HCT116 (cell line): ENCODE measurements at regions not wholly inside any gene's neighbourhood (a gene's known extent, or its start where the extent isn't known, plus 50 kb on each side); places are given as distances from the start of the nearest gene placed in this dataset.
"Not testable (repeated sequence)": the region's sequence is repeated elsewhere in the genome, so short reads cannot be mapped to it uniquely, and the experiment has no call there.

Experiments
- ATAC-seq: fragments of 200-7000 bp; cut with Tn5 transposase; 2 replicates; pipeline ENCODE4 v1.9.1; 2020; ENCODE audit warnings: mild to moderate bottlenecking, moderate library complexity
- BruUV-seq: library from RNA; stranded (reverse); fragments of 400-500 nt; replicated peaks from 2 replicates; lab custom pipeline; 2021; lab: Mats Ljungman, UMichigan
- CTCF ChIA-PET: fragments of 300-600 bp; sonication (Branson Sonifier 250); formaldehyde crosslinking; loops from one replicate; lab custom pipeline; 2021; ENCODE audit warnings: antibody characterized with exemption; lab: Charles Lee
- POLR2A ChIA-PET: fragments of 300-600, 350-600 bp; sonication (Branson Sonifier 250); formaldehyde crosslinking; loops from one replicate; lab custom pipeline; 2021; ENCODE audit warnings: antibody characterized with exemption; lab: Charles Lee
- RAD21 ChIA-PET, 2 experiments: fragments of 300-600 bp; sonication (Branson Sonifier 250); formaldehyde crosslinking; loops; one replicate each; lab custom pipeline; 2023; ENCODE audit warnings: low total read pairs in 2 of 2; ENCODE audit not compliant: uncharacterized antibody in 2 of 2, unreplicated experiment in 2 of 2, low non-redundant PET in 1 of 2; lab: Charles Lee
- DNase-seq: peaks from one replicate; pipeline ENCODE4 v3.0.0-alpha.2; 2010; ENCODE audit warnings: low read depth, low spot score
- H2AFZ ChIP-seq: fragments of 200-600 bp; shearing (Covaris generic), sonication (generic); 2 replicates; pipeline ENCODE4 v1.6.1; 2017; ENCODE audit warnings: low read depth, mixed run types, mixed read lengths, antibody characterized with exemption, low read length; ENCODE audit not compliant: poor library complexity, severe bottlenecking
- H3K27ac ChIP-seq: 2 replicates; pipeline ENCODE4 v1.5.1; 2012; ENCODE audit warnings: low read depth, low read length
- H3K27me3 ChIP-seq: fragments of 200-600 bp; sonication (generic); 2 replicates; pipeline ENCODE4 v1.6.1; 2016; ENCODE audit warnings: mixed run types, low read length, mixed read lengths; ENCODE audit not compliant: insufficient read depth
- H3K36me3 ChIP-seq, 2 experiments: fragments of 200-500 bp in 1 of 2; fragments of 200-600 bp in 1 of 2; sonication (Bioruptor generic) in 1 of 2; sonication (generic) in 1 of 2; 2 replicates each; pipeline versions ENCODE4 v1.5.1 to v1.6.1; 2014 to 2016; ENCODE audit warnings: low read length in 2 of 2, inconsistent platforms in 1 of 2, mixed read lengths in 1 of 2, mixed run types in 1 of 2; ENCODE audit not compliant: insufficient read depth in 2 of 2, control insufficient read depth in 1 of 2
- H3K4me1 ChIP-seq, 2 experiments: fragments of 200-600 bp in 1 of 2; sonication (generic) in 1 of 2; 2 replicates each; pipeline versions ENCODE4 v1.5.1 to v1.6.1; 2012 to 2017; ENCODE audit warnings: low read length in 2 of 2, inconsistent platforms in 1 of 2, mild to moderate bottlenecking in 1 of 2, mixed read lengths in 1 of 2, mixed run types in 1 of 2, moderate library complexity in 1 of 2; ENCODE audit not compliant: insufficient read depth in 2 of 2, control insufficient read depth in 1 of 2
- H3K4me2 ChIP-seq: fragments of 200-600 bp; sonication (generic); 2 replicates; pipeline ENCODE4 v1.6.1; 2017; ENCODE audit warnings: mixed run types, low read length, mixed read lengths
- H3K4me3 ChIP-seq, 2 experiments: fragments of 200-600 bp in 1 of 2; sonication (generic) in 1 of 2; replicated peaks in 1 of 2; 2 replicates each; pipeline ENCODE4 v1.5.1; 2011 to 2016; ENCODE audit warnings: low read length in 2 of 2, control low read depth in 1 of 2, low read depth in 1 of 2, mild to moderate bottlenecking in 1 of 2, mixed read lengths in 1 of 2, mixed run types in 1 of 2
- H3K79me2 ChIP-seq: fragments of 200-600 bp; sonication (generic); 2 replicates; pipeline ENCODE4 v1.6.1; 2017; ENCODE audit warnings: mild to moderate bottlenecking, mixed run types, low read length, moderate library complexity, mixed read lengths; ENCODE audit not compliant: insufficient read depth
- H3K9ac ChIP-seq: fragments of 200-600 bp; sonication (generic); 2 replicates; pipeline ENCODE4 v1.6.1; 2016; ENCODE audit warnings: low read length, mixed read lengths
- H3K9me2 ChIP-seq: fragments of 200-600 bp; sonication (generic), shearing (Covaris generic); 2 replicates; pipeline ENCODE4 v1.6.1; 2017; ENCODE audit warnings: mixed run types, mild to moderate bottlenecking, moderate library complexity; ENCODE audit not compliant: insufficient read depth
- H3K9me3 ChIP-seq, 2 experiments: fragments of 200-500 bp in 1 of 2; fragments of 200-600 bp in 1 of 2; sonication (Bioruptor generic) in 1 of 2; sonication (generic) in 1 of 2; 2 replicates each; pipeline ENCODE4 v1.6.1; 2014 to 2017; ENCODE audit warnings: low read length in 2 of 2, mixed read lengths in 2 of 2, inconsistent platforms in 1 of 2, low read depth in 1 of 2, mild to moderate bottlenecking in 1 of 2, mixed run types in 1 of 2, moderate library complexity in 1 of 2; ENCODE audit not compliant: control insufficient read depth in 1 of 2, insufficient read depth in 1 of 2
- H4K20me1 ChIP-seq: fragments of 200-600 bp; sonication (generic), shearing (Covaris generic); 2 replicates; pipeline ENCODE4 v1.6.1; 2017; ENCODE audit warnings: mixed run types, mild to moderate bottlenecking, moderate library complexity; ENCODE audit not compliant: insufficient read depth
- ATF3 ChIP-seq: IDR thresholded peaks from 2 replicates; pipeline ENCODE4 v1.6.1; 2012
- CBX3 ChIP-seq: IDR thresholded peaks from 2 replicates; pipeline ENCODE4 v1.6.1; 2012; ENCODE audit warnings: low read depth
- ELF1 ChIP-seq: IDR thresholded peaks from 2 replicates; pipeline ENCODE4 v1.6.1; 2012; ENCODE audit warnings: low read depth, borderline replicate concordance
- EZH2phosphoT487 ChIP-seq: fragments of 200-600 bp; IDR thresholded peaks from 2 replicates; pipeline ENCODE4 v1.6.1; 2018; ENCODE audit warnings: antibody characterized with exemption, borderline replicate concordance
- FOSL1 ChIP-seq: IDR thresholded peaks from 2 replicates; pipeline ENCODE4 v1.6.1; 2012; ENCODE audit warnings: low read depth
- MAX ChIP-seq: IDR thresholded peaks from 2 replicates; pipeline ENCODE4 v1.6.1; 2012
- POLR2AphosphoS5 ChIP-seq: IDR thresholded peaks from 2 replicates; pipeline ENCODE4 v1.6.1; 2011; ENCODE audit warnings: mild to moderate bottlenecking, low read depth, low read length, moderate library complexity
- RAD21 ChIP-seq: IDR thresholded peaks from 2 replicates; pipeline ENCODE4 v1.6.1; 2012; ENCODE audit warnings: low read depth, mild to moderate bottlenecking
- SRF ChIP-seq: IDR thresholded peaks from 2 replicates; pipeline ENCODE4 v1.6.1; 2012; ENCODE audit warnings: low read depth
- ZFX ChIP-seq: fragments of 450-650 bp; IDR thresholded peaks from 2 replicates; pipeline ENCODE4 v1.6.1; 2017
- ZNF274 ChIP-seq: fragments of 200-500 bp; sonication (Bioruptor generic); IDR thresholded peaks from 2 replicates; pipeline ENCODE4 v1.6.1; 2014; ENCODE audit warnings: mild to moderate bottlenecking, low read depth, low read length, inconsistent platforms
- intact Hi-C: fragments of 100-400 bp; cut with micrococcal nuclease; formaldehyde crosslinking; loops from 2 replicates; pipeline ENCODE4 v1.10.0; 2022

- ChIA-PET RAD21 (no interaction called here), CTCF (no interaction called here), POLR2A (no interaction called here)
- Histone ChIP-seq H3K79me2 (no peaks in the 10 kb centered on the region), H4K20me1 (no peaks in the 10 kb centered on the region), H3K36me3 (no peaks in the 10 kb centered on the region), H2AFZ (no peak overlapping the region), H3K4me3 (no peak overlapping the region), H3K9me2 (no peaks in the 10 kb centered on the region), H3K4me1 (no peaks in the 10 kb centered on the region), H3K27ac (no peak overlapping the region), H3K9ac (no peak overlapping the region), H3K9me3 (no peaks in the 10 kb centered on the region), H3K27me3 (no peaks in the 10 kb centered on the region), H3K4me2 (no peak overlapping the region)
- BruUV-seq = no TSS peak
- intact Hi-C loops = no loop called here
- no peak for ATAC-seq
- no peak for DNase-seq
- TF ChIP-seq ZFX (no peak), SRF (no peak), POLR2AphosphoS5 (no peak), EZH2phosphoT487 (no peak), ATF3 (no peak), FOSL1 (no peak), ZNF274 (no peak)
Measured at GRCh38 chrX:112931900-112932299, 91.3 kb upstream of the AMOT start.

DNA sequence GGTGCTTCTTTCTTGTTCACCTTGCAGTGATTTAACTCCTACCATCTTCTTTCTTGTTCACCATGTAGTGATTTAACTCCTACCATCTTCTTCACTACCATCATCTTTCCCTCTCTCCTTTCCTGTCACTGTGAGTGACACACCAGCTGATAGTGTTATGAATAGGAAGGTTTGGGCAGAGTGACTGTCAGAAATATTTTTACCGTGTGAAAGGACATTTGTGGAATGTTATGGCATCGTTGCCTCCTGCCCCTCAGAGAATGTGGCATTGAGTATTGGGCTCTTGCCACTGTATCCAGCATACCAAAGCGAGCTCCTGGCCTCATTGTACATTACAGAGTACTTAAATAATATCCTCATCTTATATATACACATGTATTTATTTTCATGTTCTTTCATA is 90.8 kb upstream of the AMOT start:
- no TSS peak for BruUV-seq
- no peaks in the 10 kb centered on the region for H4K20me1 ChIP-seq
- no peaks in the 10 kb centered on the region for H3K9me3 ChIP-seq
- H3K9me2 ChIP-seq = no peaks in the 10 kb centered on the region
- H3K4me3 ChIP-seq = no peak overlapping the region
- H3K9ac ChIP-seq = no peak overlapping the region
- no peak for DNase-seq
- RAD21 ChIA-PET = no interaction called here
- TF ChIP-seq ATF3 (no peak), ZFX (no peak), ELF1 (no peak), RAD21 (no peak), CBX3 (no peak), MAX (no peak)
- H3K4me1 ChIP-seq = no peaks in the 10 kb centered on the region
- H3K27me3 ChIP-seq = no peaks in the 10 kb centered on the region
- H3K27ac ChIP-seq = no peak overlapping the region
- H3K79me2 ChIP-seq = no peaks in the 10 kb centered on the region
- H3K36me3 ChIP-seq = no peaks in the 10 kb centered on the region
- POLR2A ChIA-PET = no interaction called here
- H2AFZ ChIP-seq = no peak overlapping the region
- ATAC-seq = no peak
- CTCF ChIA-PET = no interaction called here
- no peak overlapping the region for H3K4me2 ChIP-seq
- intact Hi-C loops = no loop called here

DNA sequence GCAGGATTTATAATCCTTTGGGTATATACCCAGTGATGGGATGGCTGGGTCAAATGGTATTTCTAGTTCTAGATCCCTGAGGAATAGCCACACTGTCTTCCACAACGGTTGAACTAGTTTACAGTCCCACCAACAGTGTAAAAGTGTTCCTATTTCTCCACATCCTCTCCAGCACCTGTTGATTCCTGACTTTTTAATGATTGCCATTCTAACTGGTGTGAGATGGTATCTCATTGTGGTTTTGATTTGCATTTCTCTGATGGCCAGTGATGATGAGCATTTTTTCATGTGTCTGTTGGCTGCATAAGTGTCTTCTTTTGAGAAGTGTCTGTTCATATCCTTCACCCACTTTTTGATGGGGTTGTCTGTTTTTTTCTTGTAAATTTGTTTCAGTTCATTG is 82.8 kb upstream of the AMOT start:
- H4K20me1 ChIP-seq, CTCF ChIA-PET, H3K4me3 ChIP-seq, DNase-seq, BruUV-seq, H3K9me2 ChIP-seq, H3K36me3 ChIP-seq, H3K4me2 ChIP-seq, H3K79me2 ChIP-seq, RAD21 ChIA-PET, ATAC-seq, H3K27ac ChIP-seq, H3K4me1 ChIP-seq, H3K9ac ChIP-seq, intact Hi-C loops, POLR2A ChIA-PET, H3K9me3 ChIP-seq, H3K27me3 ChIP-seq, H2AFZ ChIP-seq: not testable (repeated sequence)
